CD14-positive monocyte (primary cell): ENCODE measurements at regions not wholly inside any gene's neighbourhood (a gene's known extent, or its start where the extent isn't known, plus 50 kb on each side); places are given as distances from the start of the nearest gene placed in this dataset.

Experiments used
- DNase-seq, 3 donors: peaks; one replicate each; pipeline ENCODE4 v3.0.0-alpha.2; 2011 to 2022
- H2AFZ ChIP-seq: 2 replicates; pipeline ENCODE4 v1.6.0; 2012; ENCODE audit warnings: mild to moderate bottlenecking, low read depth, low read length, inconsistent platforms; ENCODE audit not compliant: insufficient read depth, poor library complexity, severe bottlenecking
- H3K27ac ChIP-seq, 2 donors: 1 replicate in 1 of 2; 2 replicates in 1 of 2; pipeline ENCODE4 v1.5.1; 2012 to 2013; ENCODE audit warnings: low read length in 2 of 2, control low read depth in 1 of 2, inconsistent platforms in 1 of 2, low read depth in 1 of 2, mild to moderate bottlenecking in 1 of 2
- H3K27me3 ChIP-seq, 2 donors: one replicate each; pipeline versions ENCODE4 v1.6.0 to v1.6.1; 2011 to 2013; ENCODE audit warnings: low read length in 2 of 2; ENCODE audit not compliant: control insufficient read depth in 2 of 2, insufficient read depth in 2 of 2
- H3K36me3 ChIP-seq, 2 donors: replicated peaks in 1 of 2; 1 replicate in 1 of 2; 2 replicates in 1 of 2; pipeline versions ENCODE4 v1.5.1 to v1.6.1; 2012 to 2013; ENCODE audit warnings: low read length in 2 of 2, control low read depth in 1 of 2, inconsistent platforms in 1 of 2, mild to moderate bottlenecking in 1 of 2; ENCODE audit not compliant: insufficient read depth in 2 of 2, control insufficient read depth in 1 of 2
- H3K4me1 ChIP-seq, 2 donors: 1 replicate in 1 of 2; 2 replicates in 1 of 2; pipeline versions ENCODE4 v1.5.1 to v1.6.1; 2012 to 2013; ENCODE audit warnings: low read length in 2 of 2, control low read depth in 1 of 2, inconsistent platforms in 1 of 2, mild to moderate bottlenecking in 1 of 2, moderate library complexity in 1 of 2; ENCODE audit not compliant: insufficient read depth in 2 of 2, control insufficient read depth in 1 of 2
- H3K4me2 ChIP-seq: replicated peaks from 2 replicates; pipeline ENCODE3; 2012; ENCODE audit warnings: low read length, moderate library complexity, mild to moderate bottlenecking; ENCODE audit not compliant: poor library complexity, severe bottlenecking; ENCODE audit errors: extremely low read depth
- H3K4me3 ChIP-seq, 3 experiments: fragments of 200-600 bp in 1 of 3; sonication (generic) in 1 of 3; replicated peaks in 1 of 3; 1 replicate in 2 of 3; 2 replicates in 1 of 3; pipeline ENCODE4 v1.5.1; 2011 to 2013; ENCODE audit warnings: low read length in 3 of 3, mild to moderate bottlenecking in 3 of 3, control low read depth in 2 of 3, low read depth in 2 of 3, inconsistent platforms in 1 of 3, moderate library complexity in 1 of 3
- H3K79me2 ChIP-seq: 2 replicates; pipeline ENCODE4 v1.6.0; 2012; ENCODE audit warnings: mild to moderate bottlenecking, control low read depth, inconsistent platforms, low read length, moderate library complexity; ENCODE audit not compliant: insufficient read depth
- H3K9ac ChIP-seq: 2 replicates; pipeline ENCODE4 v1.6.0; 2017; ENCODE audit warnings: low read length, mild to moderate bottlenecking; ENCODE audit not compliant: insufficient read depth, poor library complexity, severe bottlenecking
- H3K9me3 ChIP-seq, 2 donors: replicated peaks in 1 of 2; 1 replicate in 1 of 2; 2 replicates in 1 of 2; pipeline versions ENCODE4 v1.5.1 to v1.6.1; 2012 to 2013; ENCODE audit warnings: low read length in 2 of 2, control low read depth in 1 of 2; ENCODE audit not compliant: control insufficient read depth in 1 of 2, insufficient read depth in 1 of 2
- H4K20me1 ChIP-seq: 2 replicates; pipeline ENCODE4 v1.6.0; 2012; ENCODE audit warnings: mild to moderate bottlenecking, low read length, control low read depth, moderate library complexity; ENCODE audit not compliant: insufficient read depth
- H3K27ac Mint-ChIP-seq, 7 donors: one replicate each; pipeline ENCODE4 v1.8.0; 2020; ENCODE audit warnings: mild to moderate bottlenecking in 7 of 7, mixed read lengths in 7 of 7, moderate library complexity in 6 of 7, inconsistent platforms in 2 of 7
- H3K27me3 Mint-ChIP-seq, 3 donors: one replicate each; pipeline ENCODE4 v1.8.0; 2021 to 2022; ENCODE audit warnings: low read depth in 3 of 3, mild to moderate bottlenecking in 3 of 3, mixed read lengths in 3 of 3, moderate library complexity in 3 of 3, inconsistent platforms in 1 of 3
- H3K36me3 Mint-ChIP-seq, 2 donors: one replicate each; pipeline ENCODE4 v1.8.0; 2020; ENCODE audit warnings: mixed read lengths in 2 of 2, inconsistent platforms in 1 of 2, mild to moderate bottlenecking in 1 of 2
- H3K4me1 Mint-ChIP-seq: one replicate; pipeline ENCODE4 v1.8.0; 2020; ENCODE audit warnings: mild to moderate bottlenecking, mixed read lengths
- H3K4me3 Mint-ChIP-seq, 2 donors: one replicate each; pipeline ENCODE4 v1.8.0; 2020; ENCODE audit warnings: mild to moderate bottlenecking in 2 of 2, mixed read lengths in 2 of 2, moderate library complexity in 1 of 2
- H3K9me3 Mint-ChIP-seq, 7 donors: one replicate each; pipeline ENCODE4 v1.8.0; 2020 to 2022; ENCODE audit warnings: mixed read lengths in 7 of 7, mild to moderate bottlenecking in 6 of 7, moderate library complexity in 6 of 7, inconsistent platforms in 2 of 7
- WGBS: methylation state at CpG from one replicate; pipeline ENCODE4 v1.1.5; 2013; ENCODE audit warnings: missing lambda C conversion rate; ENCODE audit not compliant: insufficient coverage; 5-methylcytosine and 5-hydroxymethylcytosine counted together
- intact Hi-C, 2 donors: fragments of 100-400 bp; cut with micrococcal nuclease; formaldehyde crosslinking; loops; one replicate each; pipeline versions ENCODE4 v1.15.0 to v1.15.1; 2023
- TF ChIP-seq, protein P1 (sequence below): fragments of 200-600 bp; IDR thresholded peaks from one replicate; pipeline ENCODE4 v1.8.0; 2022; ENCODE audit warnings: antibody characterized with exemption, mild to moderate bottlenecking

DNA sequence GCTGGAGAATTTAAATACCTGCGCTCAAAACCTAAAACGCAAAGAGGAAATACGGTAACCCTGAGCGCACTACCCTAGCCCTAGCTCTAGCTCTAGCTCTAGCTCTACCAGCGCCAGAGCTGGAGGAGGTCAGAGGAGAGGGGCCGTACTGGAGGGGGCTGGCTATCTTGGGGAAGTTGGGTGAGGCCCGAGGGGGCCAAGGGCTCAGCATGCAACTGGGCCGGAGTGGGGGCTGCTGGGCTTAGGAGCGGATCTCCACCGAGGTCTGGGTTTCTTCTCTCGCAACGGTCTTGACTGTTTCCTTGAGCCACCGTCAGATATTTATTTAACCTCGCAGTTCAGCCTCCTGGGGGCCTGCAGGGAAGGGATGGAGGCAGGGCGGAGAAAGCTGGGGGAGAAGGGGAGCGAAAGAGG is 91.0 kb downstream of the NCR2 start:
- no peak overlapping the region for H3K4me3 ChIP-seq
- H4K20me1 ChIP-seq = no peaks in the 10 kb centered on the region
- no peaks in the 10 kb centered on the region for H3K36me3 ChIP-seq
- TF ChIP-seq, protein P1, sequence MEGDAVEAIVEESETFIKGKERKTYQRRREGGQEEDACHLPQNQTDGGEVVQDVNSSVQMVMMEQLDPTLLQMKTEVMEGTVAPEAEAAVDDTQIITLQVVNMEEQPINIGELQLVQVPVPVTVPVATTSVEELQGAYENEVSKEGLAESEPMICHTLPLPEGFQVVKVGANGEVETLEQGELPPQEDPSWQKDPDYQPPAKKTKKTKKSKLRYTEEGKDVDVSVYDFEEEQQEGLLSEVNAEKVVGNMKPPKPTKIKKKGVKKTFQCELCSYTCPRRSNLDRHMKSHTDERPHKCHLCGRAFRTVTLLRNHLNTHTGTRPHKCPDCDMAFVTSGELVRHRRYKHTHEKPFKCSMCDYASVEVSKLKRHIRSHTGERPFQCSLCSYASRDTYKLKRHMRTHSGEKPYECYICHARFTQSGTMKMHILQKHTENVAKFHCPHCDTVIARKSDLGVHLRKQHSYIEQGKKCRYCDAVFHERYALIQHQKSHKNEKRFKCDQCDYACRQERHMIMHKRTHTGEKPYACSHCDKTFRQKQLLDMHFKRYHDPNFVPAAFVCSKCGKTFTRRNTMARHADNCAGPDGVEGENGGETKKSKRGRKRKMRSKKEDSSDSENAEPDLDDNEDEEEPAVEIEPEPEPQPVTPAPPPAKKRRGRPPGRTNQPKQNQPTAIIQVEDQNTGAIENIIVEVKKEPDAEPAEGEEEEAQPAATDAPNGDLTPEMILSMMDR = no peak
- H3K4me1 ChIP-seq = peaks cover 10 to 21% of the 10 kb centered on the region in 2 donors
- no peak overlapping the region for H3K27ac Mint-ChIP-seq
- no peak overlapping the region for H3K4me2 ChIP-seq
- H3K27me3 ChIP-seq = peaks cover 55 to 64% of the 10 kb centered on the region in 2 donors
- no peak overlapping the region for H2AFZ ChIP-seq
- H3K27ac ChIP-seq = no peak overlapping the region
- no peak overlapping the region for H3K9ac ChIP-seq
- 0% methylated on average over 9 of the region's 16 CpGs for WGBS
- no peak for DNase-seq
- H3K9me3 ChIP-seq = peaks cover 7 to 30% of the 10 kb centered on the region in 2 donors
- H3K79me2 ChIP-seq = no peaks in the 10 kb centered on the region
- intact Hi-C loops = no loop called here
- no peak overlapping the region for H3K4me3 Mint-ChIP-seq
- peaks cover 7% of the 10 kb centered on the region for H3K4me1 Mint-ChIP-seq
- H3K9me3 Mint-ChIP-seq = peaks cover 0 to 12% (median 3%) of the 10 kb centered on the region in 7 donors
- peaks cover 39 to 43% (median 39%) of the 10 kb centered on the region in 3 donors for H3K27me3 Mint-ChIP-seq
- H3K36me3 Mint-ChIP-seq = peaks cover 0 to 3% of the 10 kb centered on the region in 2 donors

DNA sequence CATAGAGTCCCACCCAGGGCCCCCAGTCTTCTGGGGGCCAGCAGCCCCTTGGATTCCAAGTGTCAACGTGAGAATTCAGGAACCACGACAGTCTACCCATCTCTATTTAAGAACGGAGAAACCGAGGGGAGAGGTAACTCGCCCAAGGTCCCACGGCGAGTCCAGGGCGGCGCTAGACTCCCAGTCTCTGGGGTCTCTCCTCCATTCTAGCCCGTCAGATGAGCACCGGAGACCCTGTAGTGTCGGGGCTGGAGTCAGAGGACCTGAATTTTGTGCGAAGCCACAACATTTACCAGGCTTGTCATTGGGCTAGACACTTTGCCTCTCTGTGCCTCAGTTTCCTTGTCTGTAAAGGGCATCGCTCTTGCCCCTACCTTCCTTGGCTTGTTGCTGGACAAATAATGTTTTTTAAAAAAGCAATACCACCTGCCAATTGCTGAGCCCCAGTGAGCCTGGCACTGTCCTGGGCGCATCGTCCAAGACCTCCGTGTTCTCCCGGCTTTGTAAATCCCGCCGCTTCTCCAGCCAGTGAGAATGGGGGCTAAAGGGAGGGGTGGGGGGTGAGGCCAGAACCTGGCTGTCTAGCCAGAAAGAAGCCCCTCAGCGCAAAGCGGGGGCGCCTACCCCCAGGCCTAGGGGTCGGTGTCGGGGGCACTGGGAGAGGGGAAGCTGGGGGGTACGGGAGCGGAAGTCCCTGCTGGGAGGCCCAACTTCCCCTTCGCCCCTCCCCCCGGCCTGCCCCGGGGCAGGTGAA is 91.7 kb downstream of the NCR2 start:
- no peaks in the 10 kb centered on the region for H3K79me2 ChIP-seq
- no peak overlapping the region for H3K27ac ChIP-seq
- Mint-ChIP-seq H3K36me3 (peaks cover 0 to 3% of the 10 kb centered on the region in 2 donors), H3K27ac (no peak overlapping the region), H3K4me3 (peak overlapping the region in 1 of 2 donors; percentile 2), H3K27me3 (peaks cover 34 to 45% (median 36%) of the 10 kb centered on the region in 3 donors), H3K4me1 (peaks cover 7% of the 10 kb centered on the region), H3K9me3 (peaks cover 0 to 12% (median 3%) of the 10 kb centered on the region in 7 donors)
- DNase-seq = no peak
- H3K4me1 ChIP-seq = peaks cover 10 to 21% of the 10 kb centered on the region in 2 donors
- H2AFZ ChIP-seq = no peak overlapping the region
- peaks cover 7 to 30% of the 10 kb centered on the region in 2 donors for H3K9me3 ChIP-seq
- 11% methylated on average over 21 of the region's 30 CpGs for WGBS
- H3K4me3 ChIP-seq = peak overlapping the region in 1 of 3 experiments; percentile 57
- no peaks in the 10 kb centered on the region for H4K20me1 ChIP-seq
- H3K9ac ChIP-seq = no peak overlapping the region
- TF ChIP-seq, protein P1 = no peak
- intact Hi-C loops = no loop called here
- H3K4me2 ChIP-seq = peak overlapping the region; percentile 65
- H3K27me3 ChIP-seq = peaks cover 55 to 62% of the 10 kb centered on the region in 2 donors
- H3K36me3 ChIP-seq = no peaks in the 10 kb centered on the region
